ENCODE measurements at regions not wholly inside any gene's neighbourhood (a gene's known extent, or its start where the extent isn't known, plus 50 kb on each side); places are given as distances from the start of the nearest gene placed in this dataset.
A peak's percentile ranks its signal among the peaks of the same experiment; 100 is the strongest.

GRCh38 chr4:159483782-159484741, 381.2 kb downstream of the RAPGEF2 start:
- no peak for TF ChIP-seq CTCF (IDR thresholded peaks at IDR 0.05)
- TF ChIP-seq POLR2AphosphoS5 (IDR thresholded peaks at IDR 0.05) = no peak
- TF ChIP-seq POLR2A (IDR thresholded peaks at IDR 0.05) = no peak
- no peak for TF ChIP-seq EP300 (IDR thresholded peaks at IDR 0.05)
- H3K4me3 ChIP-seq = no peak overlapping the region
- H3K9me3 ChIP-seq = no peaks in the 10 kb centered on the region
- no peak for ATAC-seq (ENCODE audit: low FRiP score in 2 of 2)
- no peaks in the 10 kb centered on the region for H3K27me3 ChIP-seq
- no peak overlapping the region for H3K27ac ChIP-seq
- no peak for DNase-seq
- H3K4me1 ChIP-seq = no peaks in the 10 kb centered on the region
- H3K36me3 ChIP-seq = no peaks in the 10 kb centered on the region
- 67 to 70% methylated on average over 6 of the region's 6 CpGs for WGBS, 2 donors

- no peak for TF ChIP-seq EP300 (IDR thresholded peaks at IDR 0.05)
- no peak for TF ChIP-seq POLR2AphosphoS5 (IDR thresholded peaks at IDR 0.05)
- no peak for ATAC-seq (ENCODE audit: low FRiP score in 2 of 2)
- Histone ChIP-seq H3K27ac (no peak overlapping the region), H3K27me3 (no peaks in the 10 kb centered on the region), H3K4me1 (no peaks in the 10 kb centered on the region), H3K36me3 (no peaks in the 10 kb centered on the region), H3K4me3 (no peak overlapping the region), H3K9me3 (no peaks in the 10 kb centered on the region)
- WGBS, 2 donors = 44 to 45% methylated on average over 2 of the region's 2 CpGs
- DNase-seq = no peak
These were observed 382.0 kb downstream of the RAPGEF2 start for GRCh38 chr4:159484864-159485263.

- DNase-seq = peak in 1 of 2 donors; percentile 27
- no peaks in the 10 kb centered on the region for H3K36me3 ChIP-seq
- TF ChIP-seq CTCF (IDR thresholded peaks at IDR 0.05) (peak; percentile 57 to 78 (median 68)), EP300 (IDR thresholded peaks at IDR 0.05) (no peak), POLR2A (IDR thresholded peaks at IDR 0.05) (no peak), POLR2AphosphoS5 (IDR thresholded peaks at IDR 0.05) (no peak)
- WGBS, 2 donors = 9 to 12% methylated on average over 8 of the region's 8 CpGs
- H3K4me3 ChIP-seq = no peak overlapping the region
- H3K9me3 ChIP-seq = peaks cover 0 to 7% (median 0%) of the 10 kb centered on the region in 4 donors
- no peak overlapping the region for H3K27ac ChIP-seq
- no peaks in the 10 kb centered on the region for H3K4me1 ChIP-seq
- ATAC-seq (ENCODE audit: low FRiP score in 2 of 2) = peak; percentile 72 to 87
- no peaks in the 10 kb centered on the region for H3K27me3 ChIP-seq
These were observed 384.4 kb downstream of the RAPGEF2 start for GRCh38 chr4:159487284-159487747.

GRCh38 chr4:159489646-159490045, 386.8 kb downstream of the RAPGEF2 start:
- Histone ChIP-seq H3K4me1 (no peaks in the 10 kb centered on the region), H3K27me3 (no peaks in the 10 kb centered on the region), H3K36me3 (no peaks in the 10 kb centered on the region), H3K27ac (no peak overlapping the region), H3K9me3 (peaks cover 0 to 7% (median 0%) of the 10 kb centered on the region in 4 donors), H3K4me3 (no peak overlapping the region)
- TF ChIP-seq CTCF (IDR thresholded peaks at IDR 0.05) = no peak
- TF ChIP-seq EP300 (IDR thresholded peaks at IDR 0.05) = no peak
- no peak for TF ChIP-seq POLR2A (IDR thresholded peaks at IDR 0.05)
- no peak for TF ChIP-seq POLR2AphosphoS5 (IDR thresholded peaks at IDR 0.05)
- ATAC-seq (ENCODE audit: low FRiP score in 2 of 2) (no peak), DNase-seq (no peak)
- 45 to 54% methylated on average over 1 of the region's 1 CpG for WGBS, 2 donors

GRCh38 chr4:159495515-159496236, 392.8 kb downstream of the RAPGEF2 start:
- no peak for DNase-seq
- Histone ChIP-seq H3K4me3 (no peak overlapping the region), H3K36me3 (no peaks in the 10 kb centered on the region), H3K27ac (no peak overlapping the region), H3K27me3 (no peaks in the 10 kb centered on the region), H3K4me1 (no peaks in the 10 kb centered on the region), H3K9me3 (peaks cover 0 to 7% (median 0%) of the 10 kb centered on the region in 4 donors)
- WGBS, 2 donors = 68 to 75% methylated on average over 2 of the region's 2 CpGs
- TF ChIP-seq EP300 (IDR thresholded peaks at IDR 0.05) (no peak), POLR2AphosphoS5 (IDR thresholded peaks at IDR 0.05) (no peak), POLR2A (IDR thresholded peaks at IDR 0.05) (no peak), CTCF (IDR thresholded peaks at IDR 0.05) (no peak)
- ATAC-seq (ENCODE audit: low FRiP score in 2 of 2) = no peak

Measured in upper lobe of left lung (tissue), 6 donors.